ENCODE measurements at regions not wholly inside any gene's neighbourhood (a gene's known extent, or its start where the extent isn't known, plus 50 kb on each side); places are given as distances from the start of the nearest gene placed in this dataset.

- H3K4me1 ChIP-seq, result no peaks in the 10 kb centered on the region
- intact Hi-C loops (cut with DNase I), result no loop called here
- no peaks in the 10 kb centered on the region for H3K36me3 ChIP-seq
- ATAC-seq (no peak), DNase-seq (no peak)
- H3K27ac ChIP-seq, result no peak overlapping the region
- peaks cover 0 to 12% of the 10 kb centered on the region in 2 donors for H3K9me3 ChIP-seq
- H3K4me3 ChIP-seq, result no peak overlapping the region
- peaks cover 0 to 12% of the 10 kb centered on the region in 2 donors for H3K27me3 ChIP-seq
- no peak for TF ChIP-seq CTCF (IDR thresholded peaks at IDR 0.05)
Observed at GRCh38 chr19:30272554-30272953, 99.6 kb upstream of the ZNF536 start.

GRCh38 chr19:30273184-30273583 is 99.0 kb upstream of the ZNF536 start:
- DNase-seq, result no peak
- no peak for ATAC-seq
- Histone ChIP-seq H3K4me3 (no peak overlapping the region), H3K9me3 (peaks cover 0 to 12% of the 10 kb centered on the region in 2 donors), H3K4me1 (no peaks in the 10 kb centered on the region), H3K27ac (no peak overlapping the region), H3K36me3 (no peaks in the 10 kb centered on the region), H3K27me3 (peaks cover 0 to 10% of the 10 kb centered on the region in 2 donors)
- no peak for TF ChIP-seq CTCF (IDR thresholded peaks at IDR 0.05)
- intact Hi-C loops (cut with DNase I), result no loop called here

GRCh38 chr19:30274987-30275386 is 97.2 kb upstream of the ZNF536 start:
- TF ChIP-seq CTCF (IDR thresholded peaks at IDR 0.05), result no peak
- Histone ChIP-seq H3K27me3 (peaks cover 0 to 6% of the 10 kb centered on the region in 2 donors), H3K9me3 (peaks cover 0 to 12% of the 10 kb centered on the region in 2 donors), H3K36me3 (no peaks in the 10 kb centered on the region), H3K4me1 (no peaks in the 10 kb centered on the region), H3K4me3 (no peak overlapping the region), H3K27ac (no peak overlapping the region)
- no peak for ATAC-seq
- no peak for DNase-seq
- intact Hi-C loops (cut with DNase I), result no loop called here

- no peak for TF ChIP-seq CTCF (IDR thresholded peaks at IDR 0.05)
- intact Hi-C loops (cut with DNase I), result no loop called here
- Histone ChIP-seq H3K4me1 (no peaks in the 10 kb centered on the region), H3K27ac (no peak overlapping the region), H3K4me3 (no peak overlapping the region), H3K9me3 (peaks cover 0 to 12% of the 10 kb centered on the region in 2 donors), H3K27me3 (peaks cover 0 to 17% of the 10 kb centered on the region in 2 donors), H3K36me3 (no peaks in the 10 kb centered on the region)
- DNase-seq (no peak), ATAC-seq (no peak)
Observed at GRCh38 chr19:30276011-30276882, 95.9 kb upstream of the ZNF536 start.

GRCh38 chr19:30276883-30277280 is 95.3 kb upstream of the ZNF536 start:
- DNase-seq, result no peak
- Histone ChIP-seq H3K27me3 (peaks cover 0 to 18% of the 10 kb centered on the region in 2 donors), H3K9me3 (peaks cover 0 to 12% of the 10 kb centered on the region in 2 donors), H3K27ac (no peak overlapping the region), H3K36me3 (no peaks in the 10 kb centered on the region), H3K4me3 (no peak overlapping the region), H3K4me1 (no peaks in the 10 kb centered on the region)
- intact Hi-C loops (cut with DNase I), result no loop called here
- TF ChIP-seq CTCF (IDR thresholded peaks at IDR 0.05), result no peak
- ATAC-seq, result no peak
